ENCODE measurements at regions not wholly inside any gene's neighbourhood (a gene's known extent, or its start where the extent isn't known, plus 50 kb on each side); places are given as distances from the start of the nearest gene placed in this dataset.

- TF ChIP-seq POLR2A (IDR thresholded peaks at IDR 0.05) = no peak
- TF ChIP-seq CTCF (IDR thresholded peaks at IDR 0.05) = no peak
Measured at GRCh38 chr2:12161085-12161484, 414.7 kb downstream of the LPIN1 start.

All from right lobe of liver (tissue), 4 donors.